ENCODE measurements at regions not wholly inside any gene's neighbourhood (a gene's known extent, or its start where the extent isn't known, plus 50 kb on each side); places are given as distances from the start of the nearest gene placed in this dataset.
"Not testable (repeated sequence)": the region's sequence is repeated elsewhere in the genome, so short reads cannot be mapped to it uniquely, and the experiment has no call there.

DNA sequence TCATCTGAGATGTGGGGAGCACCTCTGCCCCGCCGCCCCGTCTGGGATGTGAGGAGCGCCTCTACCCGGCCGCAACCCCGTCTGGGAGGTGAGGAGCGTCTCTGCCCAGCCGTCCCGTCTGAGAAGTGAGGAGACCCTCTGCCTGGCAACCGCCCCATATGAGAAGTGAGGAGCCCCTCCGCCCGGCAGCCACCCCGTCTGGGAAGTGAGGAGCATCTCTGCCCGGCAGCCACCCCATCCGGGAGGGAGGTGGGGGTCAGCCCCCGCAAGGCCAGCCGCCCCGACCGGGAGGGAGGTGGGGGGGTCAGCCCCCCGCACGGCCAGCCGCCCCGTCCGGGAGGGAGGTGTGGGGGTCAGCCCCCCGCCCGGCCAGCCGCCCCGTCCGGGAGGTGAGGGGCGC lies 89.9 kb downstream of the PHLDA1 start:
- DNase-seq, result not testable (repeated sequence)

DNA sequence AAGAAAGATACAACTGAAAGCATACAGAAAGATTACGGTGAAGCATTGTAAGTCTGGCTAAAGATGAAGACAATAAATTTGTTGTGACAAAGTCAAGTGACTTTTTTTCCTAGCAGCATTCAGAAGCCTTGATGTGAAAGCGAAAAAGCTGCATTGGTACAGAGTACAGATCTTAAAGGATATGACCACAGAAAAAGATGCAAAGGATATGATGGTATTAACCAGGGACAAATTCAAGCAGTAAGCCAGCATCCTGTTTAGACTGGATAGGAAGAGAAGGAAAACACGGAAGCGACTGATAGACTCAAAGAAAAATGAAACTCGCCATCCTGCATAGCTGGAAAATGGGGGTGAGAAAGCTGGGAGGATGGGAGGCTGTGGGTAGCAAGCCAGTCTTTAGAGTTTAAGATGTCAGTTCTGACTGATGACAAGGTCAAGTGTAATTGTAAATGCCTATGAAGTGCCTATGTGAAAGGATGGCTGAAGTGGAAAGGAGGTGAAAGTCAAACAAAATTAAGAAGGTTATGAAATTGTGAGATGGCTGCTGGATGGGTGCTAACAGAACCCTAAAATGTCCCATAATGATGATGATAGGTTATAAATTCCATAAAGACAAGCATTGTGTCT lies 92.4 kb downstream of the PHLDA1 start:
- DNase-seq, result no peak

DNA sequence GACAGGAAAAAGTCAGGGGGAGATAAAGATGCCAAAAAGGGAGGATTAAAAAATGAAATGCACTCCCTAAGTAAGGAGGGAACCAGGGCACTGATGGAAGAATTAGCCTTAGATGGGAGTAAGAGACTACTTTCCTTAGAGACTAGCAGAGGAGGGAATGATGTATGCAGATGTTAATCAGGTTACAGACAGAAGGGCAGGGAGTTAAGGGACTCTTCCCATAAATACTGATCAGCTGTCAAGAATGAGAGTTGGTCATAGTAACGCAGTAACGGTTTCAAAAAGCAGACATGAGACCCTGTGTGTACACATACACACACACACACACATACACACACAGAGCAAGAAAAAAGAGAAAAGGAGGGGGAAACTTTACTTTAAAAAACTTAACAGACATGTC lies 93.4 kb downstream of the PHLDA1 start:
- DNase-seq, result no peak

DNA sequence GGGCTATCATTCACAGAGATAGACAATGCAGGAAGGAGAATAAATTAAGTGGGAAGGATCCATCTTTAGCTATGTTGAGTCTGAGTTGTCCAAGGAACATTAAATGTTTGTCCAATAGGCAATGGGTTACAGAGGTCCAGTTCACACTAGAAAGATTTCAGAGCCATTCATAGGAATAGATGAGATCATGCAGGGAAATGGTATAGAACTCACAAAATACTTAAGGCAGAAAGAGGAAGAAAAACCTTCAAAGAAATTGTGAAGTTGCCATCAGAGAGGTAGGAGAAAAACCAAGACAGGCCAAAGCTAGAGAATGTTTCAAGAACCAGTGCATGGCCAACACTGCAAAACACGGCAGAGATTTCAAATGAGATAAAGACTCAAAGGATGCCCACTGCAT lies 94.1 kb downstream of the PHLDA1 start:
- no peak for DNase-seq

DNA sequence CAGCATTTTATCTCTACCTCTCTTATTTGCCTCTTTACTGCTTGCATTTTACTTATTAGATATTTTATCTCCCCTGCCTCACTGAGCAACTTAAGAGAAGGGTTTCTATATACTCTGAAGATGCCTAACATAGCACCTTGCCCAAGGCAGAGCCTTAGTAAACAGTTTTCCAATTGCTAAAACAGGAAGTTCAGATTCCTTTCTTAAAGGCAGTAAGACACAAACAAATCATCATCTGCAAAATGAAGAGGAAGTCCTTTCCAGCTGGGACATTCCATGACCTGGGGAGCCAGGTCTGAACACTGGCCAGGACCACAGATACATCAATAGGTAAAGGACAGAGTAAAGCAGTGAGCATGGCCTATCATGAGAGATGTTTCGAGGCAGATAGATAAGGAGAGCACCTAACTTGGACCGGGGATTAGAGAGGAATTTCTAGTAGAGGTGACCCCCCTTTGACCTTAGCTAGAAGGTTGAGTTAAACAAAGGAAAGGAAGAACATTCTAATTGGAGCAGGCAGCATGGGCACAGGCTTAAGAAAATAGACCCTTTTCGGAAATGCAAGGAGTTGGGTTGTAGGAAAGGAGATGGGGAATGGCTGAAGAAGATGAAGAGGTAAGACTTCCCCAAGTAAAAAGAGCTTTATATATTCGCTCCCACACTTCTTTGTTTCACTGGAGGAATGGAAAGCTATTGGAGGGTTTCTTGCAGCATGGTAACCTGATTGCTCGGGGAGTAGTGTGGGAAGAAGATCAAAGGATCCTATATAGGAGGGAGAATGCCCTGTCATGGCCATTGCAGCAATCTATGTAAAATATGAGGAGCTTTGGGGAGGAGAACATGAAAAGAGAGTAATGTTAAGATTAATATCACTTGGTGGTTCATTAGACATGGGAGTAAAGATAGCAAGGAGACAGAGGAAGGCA lies 94.8 kb downstream of the PHLDA1 start:
- no peak for DNase-seq

DNA sequence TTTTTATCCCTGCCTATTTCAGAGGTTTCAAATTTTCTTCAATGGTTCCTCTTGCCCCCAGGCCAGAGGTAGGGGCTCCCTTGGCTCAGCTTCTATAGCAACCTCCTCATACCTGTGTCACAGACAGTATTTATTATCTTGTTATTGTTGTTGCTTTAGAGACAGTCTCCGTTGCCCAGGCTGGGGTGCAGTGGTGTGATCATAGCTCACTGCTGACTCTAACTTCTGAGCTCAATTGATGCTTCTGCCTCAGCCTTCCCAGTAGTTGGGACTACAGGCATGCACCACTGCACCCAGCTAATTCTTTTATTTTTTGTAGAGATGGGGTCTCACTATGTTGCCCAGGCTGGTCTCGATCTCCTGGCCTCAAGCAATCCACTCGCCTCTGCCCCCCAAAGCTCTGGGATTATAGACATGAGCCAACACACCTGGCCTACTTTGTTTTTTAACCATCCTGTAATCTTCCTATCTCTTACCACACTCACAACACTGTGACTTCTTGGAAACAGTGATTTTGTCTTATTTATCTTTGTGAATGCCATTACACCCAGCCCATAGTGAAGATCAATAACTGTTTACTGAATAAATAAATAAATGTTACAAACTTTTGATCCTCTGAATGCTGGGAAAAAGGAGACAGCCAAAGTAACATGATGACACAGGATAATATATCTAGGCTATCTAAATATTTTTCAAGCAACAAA lies 95.9 kb downstream of the PHLDA1 start:
- DNase-seq, result no peak

DNA sequence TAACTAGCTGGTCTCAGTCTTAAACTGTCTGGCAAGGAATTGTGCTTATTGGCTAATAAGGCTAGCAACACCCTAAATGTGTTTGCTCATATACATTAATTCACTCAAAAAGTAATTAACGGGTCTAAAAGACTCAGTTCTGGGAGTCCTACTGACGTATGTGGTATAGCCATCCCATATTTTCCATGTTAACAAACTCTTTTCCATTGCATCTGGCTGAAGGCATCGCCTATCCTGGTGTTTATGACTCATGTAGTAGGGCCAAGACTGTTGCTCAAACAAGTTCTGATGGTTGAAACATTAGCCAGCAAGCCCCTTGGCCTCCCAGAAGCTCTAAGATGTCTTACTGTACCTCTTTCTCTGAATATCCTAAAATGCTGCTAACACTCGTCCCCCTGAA lies 98.5 kb downstream of the PHLDA1 start:
- no peak for DNase-seq

DNA sequence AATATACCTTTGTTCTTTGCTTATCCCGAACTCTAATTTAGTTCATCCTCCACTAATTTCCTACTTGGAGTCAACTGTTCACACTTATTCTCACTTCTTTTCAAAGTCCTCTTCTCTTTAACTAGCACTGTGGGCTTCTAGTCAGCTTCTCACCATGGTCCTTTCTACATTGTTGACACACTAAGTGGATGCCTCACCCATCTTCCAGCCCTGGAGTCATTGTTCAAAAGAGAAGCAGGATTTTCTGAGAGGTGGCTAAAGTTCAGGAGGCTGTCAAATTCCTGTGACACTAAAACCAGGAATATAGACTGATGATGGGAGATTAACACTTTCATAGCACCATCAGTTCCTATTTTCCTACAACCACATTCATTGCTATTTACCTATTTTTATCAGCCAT lies 99.3 kb downstream of the PHLDA1 start:
- DNase-seq, result no peak

DNA sequence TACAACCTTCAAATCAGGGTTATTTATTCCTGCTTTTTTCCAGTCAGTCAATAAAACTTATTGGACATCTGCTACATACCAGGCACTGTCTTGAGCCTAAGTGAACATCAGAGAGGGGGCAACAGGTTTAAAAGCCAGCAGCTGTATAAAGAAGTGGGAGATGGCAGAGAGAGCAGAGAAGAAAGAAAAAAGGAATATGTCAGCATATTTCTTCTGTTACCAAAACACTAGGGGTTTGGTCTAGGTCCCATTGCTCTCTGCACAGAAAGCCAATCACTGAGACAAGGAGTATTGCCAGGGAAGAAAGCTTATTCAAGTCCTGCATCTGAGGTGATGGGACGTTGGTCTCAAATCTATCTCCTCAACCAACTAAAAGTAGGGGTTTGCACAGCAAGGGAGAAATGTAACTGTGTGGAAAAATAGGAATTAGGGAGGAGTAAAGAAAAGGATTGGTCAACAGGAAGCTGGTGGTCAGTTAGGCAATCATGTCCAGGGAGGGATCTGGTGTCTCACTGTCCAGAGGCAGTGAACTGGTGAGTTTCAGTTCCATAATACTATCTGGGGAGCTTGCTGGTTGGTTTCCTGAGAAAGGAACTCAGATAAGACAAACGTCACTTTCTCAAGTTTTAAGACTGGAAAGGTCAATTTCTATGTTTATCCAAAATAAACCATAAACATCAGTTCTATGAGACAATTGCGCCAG lies 107.5 kb downstream of the PHLDA1 start:
- no peak for DNase-seq

DNA sequence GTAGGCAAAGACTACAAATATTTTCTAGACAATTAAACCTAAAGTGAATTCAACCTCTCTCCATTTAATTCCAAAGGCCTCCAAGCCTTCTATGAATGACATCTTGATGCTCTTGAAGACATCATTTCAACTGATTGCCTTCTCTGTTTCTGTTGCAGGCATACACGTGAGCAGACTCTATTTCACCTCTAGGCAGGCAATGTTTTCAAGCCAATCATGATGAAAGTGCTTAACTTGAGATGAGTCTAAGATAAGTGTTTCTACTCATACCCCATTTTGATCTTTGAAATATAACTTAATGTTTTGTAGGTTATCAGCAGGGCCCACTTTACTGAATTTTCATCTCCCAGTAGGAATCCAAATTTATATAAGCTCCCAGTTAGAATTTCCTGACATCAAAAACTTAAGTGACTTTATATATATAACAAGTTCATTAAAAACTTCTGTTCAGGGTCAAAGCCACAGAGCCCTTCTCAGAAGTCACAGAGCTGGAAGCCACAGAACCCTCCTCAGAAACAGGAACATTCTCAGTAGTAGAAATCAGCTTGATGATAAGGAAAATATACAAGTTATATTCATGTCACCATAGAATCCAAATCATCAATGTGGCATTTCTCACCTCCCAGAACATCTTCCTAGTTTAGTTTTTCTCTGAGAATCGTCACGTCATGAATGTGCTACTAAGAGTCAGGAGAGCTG lies 108.5 kb downstream of the PHLDA1 start:
- DNase-seq, result no peak

DNA sequence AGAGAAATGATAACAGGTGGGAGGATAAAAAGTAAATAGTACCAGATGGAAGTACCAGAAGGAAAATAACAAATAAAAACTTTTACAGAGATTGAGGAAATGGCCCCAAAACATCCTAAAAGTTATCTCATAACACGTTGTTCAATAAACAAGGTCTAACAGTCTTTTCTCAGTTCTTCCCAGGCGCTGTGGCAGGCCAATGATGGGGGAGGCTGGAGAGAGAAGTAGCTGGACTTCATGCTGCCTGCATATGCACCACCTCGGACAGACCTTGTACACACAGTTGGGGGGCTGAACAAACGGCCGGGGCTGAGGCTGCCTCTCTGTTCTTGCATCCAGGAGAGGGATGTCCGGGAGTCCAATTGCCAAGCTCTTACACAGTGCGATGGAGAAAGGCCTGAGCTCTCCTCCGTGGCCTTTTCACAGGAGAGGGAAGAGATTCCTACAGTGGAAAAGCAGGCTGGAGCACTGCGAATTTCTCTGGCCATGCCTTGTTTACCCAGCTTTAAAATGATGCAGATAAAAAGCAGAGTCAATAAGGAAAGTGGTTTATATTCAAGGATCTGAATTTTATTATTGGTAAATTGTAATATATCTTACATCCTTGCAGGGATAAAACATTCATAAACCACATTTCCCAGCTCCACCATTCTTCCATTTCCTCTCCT lies 109.8 kb downstream of the PHLDA1 start:
- DNase-seq, result no peak

DNA sequence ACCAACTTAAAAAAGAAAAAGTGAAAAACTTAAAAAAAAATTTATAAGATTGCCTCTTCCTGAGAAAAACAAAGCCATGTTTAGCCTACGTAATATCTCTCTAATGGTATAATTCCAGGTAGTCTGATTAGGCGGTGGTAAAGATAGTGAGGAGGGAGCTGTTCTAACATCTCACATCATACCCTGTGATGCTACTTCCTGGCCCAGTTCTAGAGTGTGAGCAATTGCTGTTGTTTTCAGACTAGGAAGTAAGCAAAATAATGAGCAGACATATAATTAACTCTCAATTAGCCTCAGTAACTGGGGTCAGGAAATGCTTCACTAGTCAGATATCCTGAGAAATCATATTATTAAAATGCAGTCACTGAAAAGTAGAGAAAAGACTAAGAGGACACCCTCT lies 113.9 kb downstream of the PHLDA1 start:
- no peak for DNase-seq

DNA sequence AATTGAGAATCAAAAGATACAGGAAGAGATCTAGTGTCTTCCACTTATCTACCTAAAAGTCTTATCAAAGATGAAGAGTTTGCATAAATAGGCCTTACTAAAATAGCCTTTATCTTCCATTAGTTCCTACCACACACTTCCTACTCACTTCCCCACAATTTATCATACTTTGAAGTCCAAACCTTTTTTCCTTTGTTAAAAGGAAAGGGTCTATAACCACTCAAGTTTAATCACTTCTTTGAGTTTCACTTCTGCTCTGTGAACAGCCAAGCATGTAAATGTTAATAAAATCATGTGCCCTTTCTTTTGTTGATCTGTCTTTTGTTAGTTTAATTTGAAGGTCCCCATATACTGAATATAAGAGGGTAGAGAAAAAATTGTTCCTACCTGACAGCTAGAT lies 114.5 kb downstream of the PHLDA1 start:
- no peak for DNase-seq

DNA sequence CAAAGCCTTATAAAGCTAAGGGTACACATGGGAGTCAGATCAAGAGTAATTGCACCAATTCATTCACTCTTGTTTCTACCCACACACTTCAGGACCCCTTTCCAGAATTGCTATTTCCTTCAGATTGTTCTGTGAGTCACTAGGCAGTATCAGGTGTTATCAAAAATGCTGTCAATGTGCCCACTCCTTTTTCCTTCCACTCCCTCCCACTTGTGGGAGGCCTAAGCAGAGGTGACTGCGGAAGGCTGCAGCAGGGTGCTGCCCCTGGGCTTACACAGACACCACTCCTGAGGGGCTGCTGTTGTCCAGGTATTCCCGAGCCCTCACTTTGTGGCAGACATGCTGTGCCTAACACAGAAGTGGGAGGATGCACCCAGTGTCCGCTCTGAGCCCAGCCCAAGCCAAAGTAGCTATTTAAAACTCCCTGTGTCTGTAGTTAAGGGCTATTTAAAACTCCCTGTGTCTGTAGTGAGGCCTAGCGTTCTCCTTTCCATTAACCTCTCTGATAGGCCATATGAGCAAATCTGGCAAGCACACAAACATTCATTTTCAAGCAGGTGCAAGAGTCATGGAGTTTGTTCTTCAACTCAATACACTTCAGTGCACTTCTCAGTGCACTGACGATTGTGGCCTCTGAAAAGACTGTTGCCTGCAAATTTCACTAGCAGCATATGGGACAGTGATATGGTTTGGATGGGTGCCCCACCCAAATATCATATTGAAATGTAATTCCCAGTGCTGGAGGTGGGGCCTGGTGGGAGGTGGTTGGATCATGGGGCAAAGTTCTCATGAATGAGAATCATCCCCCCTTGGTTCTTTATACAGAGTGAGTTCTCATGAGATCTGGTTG lies 117.8 kb downstream of the PHLDA1 start:
- DNase-seq, result peak in 1 of 4 experiments; percentile 1

DNA sequence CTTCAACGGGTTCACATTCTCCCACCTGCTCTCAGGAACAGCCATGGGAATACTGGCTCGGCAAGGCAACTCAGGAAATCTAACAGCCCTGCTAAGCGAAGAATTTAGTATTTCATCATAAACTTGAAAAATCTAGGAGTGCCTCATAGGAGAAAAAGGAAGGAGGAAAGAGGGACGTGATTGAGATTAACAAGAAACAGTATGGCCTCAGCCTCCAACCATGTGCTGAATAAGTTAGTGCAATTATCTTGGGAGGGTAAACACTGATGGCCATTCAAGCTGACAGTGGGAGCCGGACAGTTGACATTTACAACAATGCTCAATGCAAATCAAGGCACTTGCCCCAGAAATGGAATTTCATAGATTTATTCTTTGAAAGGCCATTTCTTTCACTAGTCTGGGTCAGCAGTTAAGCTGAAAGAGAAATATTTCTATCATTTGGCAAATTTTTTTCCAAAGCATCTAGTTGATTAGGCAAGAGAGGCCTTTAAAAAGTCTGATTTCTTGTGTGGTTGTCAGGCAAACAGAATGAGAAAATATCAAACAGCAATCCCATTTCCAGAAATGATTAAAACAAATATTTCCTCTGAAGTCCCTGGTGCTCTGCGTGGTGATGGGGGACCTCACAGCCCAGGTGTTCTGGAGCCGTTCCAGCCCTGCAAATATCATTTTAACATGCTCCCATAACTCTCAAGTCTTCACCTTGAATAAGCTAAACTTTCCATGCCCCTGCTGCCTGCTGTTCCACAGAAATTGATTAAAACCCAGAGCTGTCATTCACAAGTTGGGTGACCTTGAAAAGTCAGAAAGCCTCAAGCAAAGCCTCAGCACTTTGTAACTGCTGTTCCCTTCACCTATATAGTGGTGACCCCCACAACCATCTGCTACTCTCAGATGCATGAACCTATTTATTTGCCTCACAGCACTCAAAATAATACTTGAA lies 121.6 kb downstream of the PHLDA1 start:
- DNase-seq, result no peak

DNA sequence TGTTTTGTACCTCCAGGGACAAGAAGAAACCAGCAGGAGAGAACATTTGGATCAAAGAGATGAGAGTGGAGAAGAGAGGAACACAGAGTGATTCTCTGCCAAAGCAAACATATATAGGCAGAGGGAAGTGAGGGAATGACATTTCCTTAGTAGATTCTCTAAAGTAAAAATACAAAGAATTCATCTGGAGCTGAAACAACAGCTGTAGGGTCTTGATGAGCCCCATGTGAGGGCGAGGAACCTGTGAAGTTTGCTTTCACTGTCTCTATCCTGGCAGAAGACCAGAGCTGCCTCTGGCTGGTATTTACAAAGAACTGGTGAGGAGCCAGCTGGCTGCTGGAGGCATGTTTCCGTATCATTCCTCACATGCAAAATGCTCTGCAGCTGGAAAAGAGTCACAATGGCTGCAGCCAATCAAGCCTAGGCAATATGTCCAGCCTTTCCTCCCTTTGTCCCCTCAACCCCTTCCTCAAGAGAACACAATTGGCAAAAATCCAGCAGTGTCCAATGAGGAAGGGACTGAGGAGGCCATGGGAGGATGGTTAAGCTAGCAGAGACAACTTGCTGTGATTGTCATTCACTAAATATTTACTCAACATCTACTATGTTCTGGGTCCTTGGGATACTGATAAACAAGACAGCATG lies 122.5 kb downstream of the PHLDA1 start:
- DNase-seq, result no peak

DNA sequence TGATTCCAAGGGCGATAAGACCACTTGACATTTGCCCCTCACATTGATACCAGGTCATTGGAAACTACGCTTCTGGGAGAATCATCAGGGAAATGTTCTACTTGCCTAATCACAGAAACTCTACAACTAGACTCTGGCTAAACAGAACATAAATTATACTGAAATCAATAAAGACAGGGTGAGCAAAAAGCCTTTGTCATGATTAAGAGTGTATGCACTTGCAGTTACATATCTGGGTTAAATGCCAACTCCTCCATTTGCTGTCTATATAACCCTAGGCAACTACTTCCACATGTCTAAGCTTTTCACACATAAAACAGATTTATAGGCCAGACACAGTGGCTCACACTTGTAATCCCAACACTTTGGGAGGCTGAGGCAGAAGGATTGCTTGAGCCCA lies 125.7 kb downstream of the PHLDA1 start:
- DNase-seq, result no peak

DNA sequence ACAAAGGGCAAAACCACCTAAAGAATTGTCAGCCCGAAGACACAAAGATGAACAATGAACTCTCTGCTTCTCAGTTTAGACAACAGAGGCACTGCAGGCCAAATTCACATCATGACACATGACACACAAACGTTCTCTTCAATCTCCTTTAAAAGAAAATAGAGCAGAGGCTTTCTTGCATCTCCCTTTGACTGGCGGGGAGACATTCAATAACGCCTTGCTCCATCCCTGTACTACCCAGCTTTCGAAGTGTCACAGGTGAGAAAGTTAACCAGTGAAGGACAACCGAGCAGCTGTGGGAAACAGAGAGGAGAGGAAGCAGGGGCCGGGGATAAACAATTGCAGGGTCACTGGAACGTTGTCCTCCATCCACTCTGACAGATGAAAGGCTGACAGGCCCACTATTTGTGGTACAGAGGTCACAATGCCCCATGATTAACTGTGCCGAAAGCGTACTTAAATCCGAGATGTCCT lies 130.8 kb downstream of the PHLDA1 start:
- DNase-seq, result no peak

DNA sequence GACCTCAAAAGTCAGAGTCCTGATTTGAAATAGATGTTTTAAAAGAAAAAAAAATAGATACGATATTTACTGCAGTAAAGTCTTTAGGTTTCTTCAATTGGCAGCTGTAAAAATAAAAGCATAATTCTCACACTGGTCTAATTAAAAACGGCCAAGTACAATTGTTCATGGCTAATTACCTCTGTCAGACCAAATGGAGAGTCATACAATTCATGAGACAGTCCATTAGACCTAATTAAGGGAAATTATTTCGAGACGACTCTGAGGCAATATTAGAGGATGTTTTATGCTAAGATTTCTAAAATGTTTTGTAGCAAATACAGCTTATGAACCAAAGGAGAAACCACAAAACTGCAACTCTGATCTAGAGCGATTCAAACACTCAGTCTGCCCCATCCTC lies 131.3 kb downstream of the PHLDA1 start:
- no peak for DNase-seq

Data from activated naive CD4-positive, alpha-beta T cell (primary cell).